PC-9 (cell line): ENCODE measurements at regions not wholly inside any gene's neighbourhood (a gene's known extent, or its start where the extent isn't known, plus 50 kb on each side); places are given as distances from the start of the nearest gene placed in this dataset.

Experiments
- EZH2 ChIP-seq: fragments of 200-600 bp; sonication (generic); IDR thresholded peaks from 2 replicates; pipeline ENCODE4 v1.8.0; 2017; ENCODE audit warnings: antibody characterized with exemption, low read depth
- TF ChIP-seq, protein P1 (sequence below): fragments of 200-600 bp; sonication (generic); conservative IDR thresholded peaks from 2 replicates; pipeline ENCODE4 v1.6.1; 2017; ENCODE audit warnings: mixed run types, antibody characterized with exemption, mild to moderate bottlenecking, moderate library complexity

DNA sequence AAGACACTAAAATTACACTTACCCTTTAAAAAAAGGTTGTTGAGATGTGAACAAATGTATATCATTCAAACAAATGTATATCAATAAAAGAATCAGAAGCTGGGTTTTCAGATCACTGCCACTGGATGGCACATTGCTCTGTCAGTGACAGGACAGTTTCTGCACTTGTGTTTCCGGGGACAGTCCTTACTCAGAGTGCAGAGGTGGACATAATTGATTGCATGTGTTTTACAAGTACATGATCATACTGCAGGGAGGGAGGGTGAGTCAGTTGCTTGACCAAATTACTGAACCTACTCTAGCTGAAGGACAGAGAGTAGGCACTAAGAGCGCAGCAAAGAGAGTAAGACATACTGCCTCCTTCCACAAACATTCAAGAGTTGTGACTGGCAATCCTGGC, 302.3 kb downstream of the TENT5A start:
- TF ChIP-seq, protein P1, sequence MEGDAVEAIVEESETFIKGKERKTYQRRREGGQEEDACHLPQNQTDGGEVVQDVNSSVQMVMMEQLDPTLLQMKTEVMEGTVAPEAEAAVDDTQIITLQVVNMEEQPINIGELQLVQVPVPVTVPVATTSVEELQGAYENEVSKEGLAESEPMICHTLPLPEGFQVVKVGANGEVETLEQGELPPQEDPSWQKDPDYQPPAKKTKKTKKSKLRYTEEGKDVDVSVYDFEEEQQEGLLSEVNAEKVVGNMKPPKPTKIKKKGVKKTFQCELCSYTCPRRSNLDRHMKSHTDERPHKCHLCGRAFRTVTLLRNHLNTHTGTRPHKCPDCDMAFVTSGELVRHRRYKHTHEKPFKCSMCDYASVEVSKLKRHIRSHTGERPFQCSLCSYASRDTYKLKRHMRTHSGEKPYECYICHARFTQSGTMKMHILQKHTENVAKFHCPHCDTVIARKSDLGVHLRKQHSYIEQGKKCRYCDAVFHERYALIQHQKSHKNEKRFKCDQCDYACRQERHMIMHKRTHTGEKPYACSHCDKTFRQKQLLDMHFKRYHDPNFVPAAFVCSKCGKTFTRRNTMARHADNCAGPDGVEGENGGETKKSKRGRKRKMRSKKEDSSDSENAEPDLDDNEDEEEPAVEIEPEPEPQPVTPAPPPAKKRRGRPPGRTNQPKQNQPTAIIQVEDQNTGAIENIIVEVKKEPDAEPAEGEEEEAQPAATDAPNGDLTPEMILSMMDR, result no peak
- no peak for TF ChIP-seq EZH2
